Adipocyte (in vitro differentiated cells): ENCODE measurements at regions not wholly inside any gene's neighbourhood (a gene's known extent, or its start where the extent isn't known, plus 50 kb on each side); places are given as distances from the start of the nearest gene placed in this dataset.

ENCODE experiments used
- DNase-seq: peaks from one replicate; pipeline ENCODE4 v3.0.0-alpha.2; 2015; ENCODE audit warnings: low read depth
- H3K27me3 ChIP-seq: replicated peaks from 2 replicates; pipeline ENCODE4 v1.7.0; 2013; ENCODE audit warnings: mild to moderate bottlenecking, low read length, moderate library complexity; ENCODE audit not compliant: control insufficient read depth, insufficient read depth
- H3K36me3 ChIP-seq: 2 replicates; pipeline ENCODE4 v1.7.0; 2013; ENCODE audit warnings: low read length, mild to moderate bottlenecking, moderate library complexity; ENCODE audit not compliant: control insufficient read depth, insufficient read depth, severe bottlenecking
- H3K4me1 ChIP-seq: 2 replicates; pipeline ENCODE4 v1.7.0; 2013; ENCODE audit warnings: mild to moderate bottlenecking, low read length, moderate library complexity; ENCODE audit not compliant: control insufficient read depth, insufficient read depth
- H3K4me3 ChIP-seq: 2 replicates; pipeline ENCODE4 v1.7.0; 2013; ENCODE audit warnings: mild to moderate bottlenecking, low read length, moderate library complexity
- H3K9ac ChIP-seq: 2 replicates; pipeline ENCODE4 v1.7.0; 2013; ENCODE audit warnings: mild to moderate bottlenecking, low read length, moderate library complexity
- H3K9me3 ChIP-seq: 2 replicates; pipeline ENCODE4 v1.7.0; 2013; ENCODE audit warnings: mild to moderate bottlenecking, low read length, moderate library complexity; ENCODE audit not compliant: control insufficient read depth

DNA sequence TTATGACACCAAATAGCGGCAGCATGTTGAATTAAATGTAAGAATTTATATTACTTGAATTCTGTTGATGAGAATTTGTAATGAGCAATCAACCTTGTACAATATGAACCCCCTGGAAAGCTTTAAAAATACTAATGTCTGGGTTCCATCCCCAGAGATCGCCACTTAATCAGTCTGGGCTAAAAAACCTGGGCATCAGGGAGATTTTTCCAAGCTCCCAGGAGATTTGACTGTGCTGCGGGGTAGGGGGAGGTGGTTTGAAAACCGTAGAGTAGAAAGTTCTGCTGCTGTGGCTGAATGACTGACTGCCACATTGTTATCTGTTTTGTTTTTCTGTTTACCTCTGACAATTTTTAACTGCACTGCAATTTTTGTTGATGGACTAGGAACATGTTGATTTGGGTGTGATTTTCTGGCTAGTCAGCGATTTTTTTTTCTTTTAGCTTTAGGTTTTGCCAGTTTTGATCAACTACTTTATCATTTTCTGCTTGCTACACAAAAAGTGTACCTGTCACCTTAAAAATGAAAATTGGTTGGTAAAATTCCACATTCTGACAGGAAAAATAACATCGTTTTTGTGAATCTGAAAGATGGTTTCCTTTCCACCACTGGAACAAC, 79.3 kb downstream of the PCTP start:
- peaks cover 16% of the 10 kb centered on the region for H3K4me1 ChIP-seq
- no peaks in the 10 kb centered on the region for H3K9me3 ChIP-seq
- no peak for DNase-seq
- H3K27me3 ChIP-seq, result no peaks in the 10 kb centered on the region
- H3K9ac ChIP-seq, result no peak overlapping the region
- no peaks in the 10 kb centered on the region for H3K36me3 ChIP-seq
- H3K4me3 ChIP-seq, result no peak overlapping the region

GRCh38 chr17:55830699-55831471, 80.0 kb downstream of the PCTP start:
- H3K9me3 ChIP-seq, result no peaks in the 10 kb centered on the region
- DNase-seq, result no peak
- peaks cover 16% of the 10 kb centered on the region for H3K4me1 ChIP-seq
- no peaks in the 10 kb centered on the region for H3K36me3 ChIP-seq
- no peak overlapping the region for H3K9ac ChIP-seq
- H3K4me3 ChIP-seq, result no peak overlapping the region
- no peaks in the 10 kb centered on the region for H3K27me3 ChIP-seq

- H3K9ac ChIP-seq, result no peak overlapping the region
- no peaks in the 10 kb centered on the region for H3K9me3 ChIP-seq
- no peaks in the 10 kb centered on the region for H3K27me3 ChIP-seq
- DNase-seq, result peak; percentile 42
- no peak overlapping the region for H3K4me3 ChIP-seq
- H3K36me3 ChIP-seq, result no peaks in the 10 kb centered on the region
- peaks cover 16% of the 10 kb centered on the region for H3K4me1 ChIP-seq
Observed at GRCh38 chr17:55833306-55833705, 82.5 kb downstream of the PCTP start.

DNA sequence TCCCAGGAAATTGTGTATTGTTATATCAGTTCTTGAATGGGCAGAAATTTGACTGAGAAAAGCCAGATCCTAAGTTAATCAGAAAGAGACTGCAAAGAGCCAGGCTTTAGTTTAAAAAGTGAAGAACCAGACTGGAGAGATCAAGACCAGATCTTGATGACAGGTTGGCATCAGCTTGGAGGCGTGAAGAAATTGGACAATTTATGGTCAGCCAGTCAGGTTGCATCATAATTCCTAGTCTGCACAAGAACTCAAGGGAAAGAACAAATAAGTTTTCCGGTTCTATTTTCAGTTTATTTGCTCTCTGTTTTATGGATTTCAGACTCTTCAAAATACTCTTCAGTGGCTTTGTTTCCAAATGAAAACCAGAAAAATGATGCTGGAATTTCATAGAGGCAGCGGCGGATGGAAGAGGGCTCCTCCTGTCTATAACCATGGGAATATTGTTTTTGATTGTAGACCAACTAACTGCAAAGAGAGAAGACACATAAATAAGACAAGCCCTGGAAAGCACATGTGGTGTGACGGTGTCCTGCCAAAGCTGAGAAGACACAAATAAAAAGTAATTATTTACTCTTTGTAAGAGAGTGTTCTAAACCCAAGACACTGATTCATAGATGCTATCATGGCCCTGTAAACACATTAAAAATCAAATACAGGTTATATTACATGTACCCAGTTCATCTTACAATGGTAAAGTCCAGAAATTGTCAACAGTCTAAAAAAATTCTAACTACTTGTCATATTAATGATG, 91.7 kb downstream of the PCTP start:
- Histone ChIP-seq H3K9me3 (no peaks in the 10 kb centered on the region), H3K9ac (no peak overlapping the region), H3K4me3 (peak overlapping the region; percentile 48), H3K36me3 (no peaks in the 10 kb centered on the region), H3K4me1 (peaks cover 14% of the 10 kb centered on the region), H3K27me3 (no peaks in the 10 kb centered on the region)
- DNase-seq, result peak; percentile 2

DNA sequence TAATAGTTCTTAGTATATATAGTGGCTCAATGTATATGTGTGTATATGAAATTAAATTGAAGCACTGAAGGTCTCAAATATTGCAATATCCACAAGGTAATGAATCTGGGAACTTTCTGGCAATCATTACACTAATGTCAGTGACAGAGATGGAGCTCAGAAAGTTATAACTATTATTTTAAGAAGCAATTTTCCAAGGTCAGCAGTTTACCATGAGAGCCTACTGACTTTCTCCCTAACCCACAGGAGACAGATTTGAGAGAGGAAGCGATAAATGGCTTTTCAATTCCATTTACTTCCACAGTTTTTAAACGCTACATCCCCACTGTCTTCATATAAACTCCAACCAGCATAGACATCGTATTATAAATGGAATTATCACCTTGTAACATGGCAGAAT, 92.9 kb downstream of the PCTP start:
- DNase-seq, result no peak
- Histone ChIP-seq H3K36me3 (no peaks in the 10 kb centered on the region), H3K9me3 (no peaks in the 10 kb centered on the region), H3K4me1 (peaks cover 14% of the 10 kb centered on the region), H3K4me3 (no peak overlapping the region), H3K9ac (no peak overlapping the region), H3K27me3 (no peaks in the 10 kb centered on the region)

DNA sequence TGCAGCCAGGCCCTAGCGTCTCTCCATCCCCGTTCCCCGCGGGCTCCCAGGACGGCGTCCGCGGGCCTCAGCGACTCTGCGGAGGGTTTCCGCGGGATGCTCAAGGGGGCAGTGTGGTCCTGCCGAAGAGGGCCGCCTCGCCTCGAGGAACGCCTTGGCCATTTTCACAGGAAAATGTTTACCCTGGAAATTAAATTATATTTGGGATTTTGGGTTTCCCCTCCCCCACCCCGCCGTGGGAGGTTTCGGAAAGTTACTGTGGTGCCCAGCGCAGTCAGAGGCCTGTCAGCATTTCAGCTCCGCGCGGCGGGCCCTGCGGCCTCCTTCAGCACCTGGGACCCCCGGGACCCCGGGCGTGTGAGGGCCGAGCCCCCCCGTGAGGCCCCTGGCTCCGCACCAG, 94.5 kb downstream of the PCTP start:
- Histone ChIP-seq H3K9me3 (no peaks in the 10 kb centered on the region), H3K36me3 (no peaks in the 10 kb centered on the region), H3K27me3 (no peaks in the 10 kb centered on the region), H3K9ac (peak overlapping the region; percentile 58), H3K4me3 (no peak overlapping the region), H3K4me1 (peaks cover 14% of the 10 kb centered on the region)
- peak; percentile 68 for DNase-seq

GRCh38 chr17:55846745-55847144, 95.9 kb downstream of the PCTP start:
- DNase-seq, result no peak
- Histone ChIP-seq H3K36me3 (no peaks in the 10 kb centered on the region), H3K4me1 (peaks cover 14% of the 10 kb centered on the region), H3K9me3 (no peaks in the 10 kb centered on the region), H3K9ac (no peak overlapping the region), H3K4me3 (no peak overlapping the region), H3K27me3 (no peaks in the 10 kb centered on the region)

GRCh38 chr17:55852734-55853133, 101.9 kb downstream of the PCTP start:
- Histone ChIP-seq H3K9me3 (no peaks in the 10 kb centered on the region), H3K36me3 (no peaks in the 10 kb centered on the region), H3K9ac (no peak overlapping the region), H3K4me3 (no peak overlapping the region), H3K4me1 (no peaks in the 10 kb centered on the region), H3K27me3 (no peaks in the 10 kb centered on the region)
- DNase-seq, result no peak

DNA sequence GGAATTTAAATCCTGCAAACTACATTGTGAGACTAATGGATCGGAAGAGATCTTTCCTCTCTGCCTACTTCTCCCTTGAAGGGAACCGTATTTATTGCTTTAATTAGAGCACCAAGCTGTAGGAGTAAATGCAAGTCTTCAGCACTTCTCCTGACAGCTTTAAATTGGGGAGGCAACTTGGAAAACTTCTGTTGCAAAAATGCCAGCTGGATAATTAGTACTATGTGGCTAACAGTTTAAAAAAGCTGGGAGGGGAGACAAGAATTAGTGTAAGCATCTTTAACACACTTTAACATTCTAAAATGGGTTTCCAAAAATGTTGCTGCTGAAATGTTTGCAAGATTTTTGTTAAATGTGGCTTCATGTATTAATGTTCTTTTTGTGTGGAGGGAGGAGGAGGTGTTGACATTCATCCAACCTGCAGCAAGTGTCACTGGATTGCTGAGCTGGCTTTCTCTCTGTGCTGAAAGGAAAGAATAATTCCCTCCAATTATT, 108.5 kb downstream of the PCTP start:
- Histone ChIP-seq H3K4me1 (peaks cover 22% of the 10 kb centered on the region), H3K36me3 (no peaks in the 10 kb centered on the region), H3K4me3 (peak overlapping the region; percentile 39), H3K9me3 (no peaks in the 10 kb centered on the region), H3K9ac (peak overlapping the region; percentile 47), H3K27me3 (no peaks in the 10 kb centered on the region)
- no peak for DNase-seq

DNA sequence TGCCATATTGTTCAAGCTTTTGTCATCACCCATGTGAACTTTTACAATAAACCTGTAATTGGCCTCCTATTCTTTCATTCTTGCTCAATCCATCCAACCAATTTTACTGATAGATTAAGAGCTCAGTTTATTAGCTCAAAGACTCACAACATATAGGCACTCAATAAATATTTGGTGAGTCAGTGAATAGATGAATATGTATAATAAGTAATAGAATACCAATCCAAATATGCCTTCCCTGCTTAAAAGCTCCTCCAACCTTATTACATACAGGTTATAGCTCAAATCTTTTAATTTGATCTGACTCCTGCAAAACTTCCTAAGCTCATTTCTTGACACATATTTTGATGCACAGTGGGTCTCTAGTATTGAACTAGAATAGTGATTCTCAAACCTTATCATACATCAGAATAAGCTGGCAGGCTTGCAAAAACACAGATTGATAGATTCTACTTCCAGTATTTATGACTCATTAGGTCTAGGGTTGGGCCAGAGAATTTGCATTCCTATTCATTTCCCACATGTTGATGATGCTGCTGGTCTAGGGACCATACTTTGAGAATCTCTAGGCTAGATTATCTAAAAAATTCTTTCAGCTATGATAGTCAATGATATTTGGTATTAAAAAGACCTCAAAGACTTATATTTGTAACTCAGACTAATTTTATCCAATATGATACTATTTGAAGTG, 114.4 kb downstream of the PCTP start:
- no peaks in the 10 kb centered on the region for H3K27me3 ChIP-seq
- H3K9ac ChIP-seq, result no peak overlapping the region
- no peak for DNase-seq
- peaks cover 8% of the 10 kb centered on the region for H3K4me1 ChIP-seq
- no peak overlapping the region for H3K4me3 ChIP-seq
- H3K36me3 ChIP-seq, result no peaks in the 10 kb centered on the region
- peaks cover 2% of the 10 kb centered on the region for H3K9me3 ChIP-seq

DNA sequence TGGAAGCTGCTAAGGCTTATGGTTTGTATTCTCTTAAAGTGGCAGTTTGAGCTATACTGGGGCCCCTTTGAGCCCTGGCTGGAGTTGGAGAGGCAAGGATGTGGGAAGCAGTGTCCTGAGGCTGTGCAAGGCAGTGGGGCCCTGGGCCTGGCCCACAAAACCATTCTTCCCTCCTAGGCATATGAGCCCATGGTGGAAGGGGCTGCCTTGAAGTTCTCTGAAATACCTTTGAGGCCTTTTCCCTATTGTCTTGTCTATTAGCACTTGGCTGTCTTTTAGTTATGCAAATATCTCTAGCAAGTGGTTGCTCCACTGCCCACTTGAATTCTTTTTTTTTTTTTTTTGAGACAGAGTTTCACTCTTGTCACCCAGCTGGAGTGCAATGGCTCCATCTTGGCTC, 119.2 kb downstream of the PCTP start:
- no peak for DNase-seq
- peaks cover 2% of the 10 kb centered on the region for H3K9me3 ChIP-seq
- no peaks in the 10 kb centered on the region for H3K36me3 ChIP-seq
- no peak overlapping the region for H3K4me3 ChIP-seq
- H3K4me1 ChIP-seq, result no peaks in the 10 kb centered on the region
- H3K9ac ChIP-seq, result no peak overlapping the region
- H3K27me3 ChIP-seq, result peaks cover 14% of the 10 kb centered on the region
